HG03354 (cell line): ENCODE measurements at regions not wholly inside any gene's neighbourhood (a gene's known extent, or its start where the extent isn't known, plus 50 kb on each side); places are given as distances from the start of the nearest gene placed in this dataset.
A peak's percentile ranks its signal among the peaks of the same experiment; 100 is the strongest.

Source experiments
- ATAC-seq: cut with Tn5 transposase; IDR thresholded peaks from one replicate; pipeline ENCODE4 v1.9.1; 2021; ENCODE audit warnings: mild to moderate bottlenecking; ENCODE audit not compliant: unreplicated experiment, poor library complexity, severe bottlenecking

DNA sequence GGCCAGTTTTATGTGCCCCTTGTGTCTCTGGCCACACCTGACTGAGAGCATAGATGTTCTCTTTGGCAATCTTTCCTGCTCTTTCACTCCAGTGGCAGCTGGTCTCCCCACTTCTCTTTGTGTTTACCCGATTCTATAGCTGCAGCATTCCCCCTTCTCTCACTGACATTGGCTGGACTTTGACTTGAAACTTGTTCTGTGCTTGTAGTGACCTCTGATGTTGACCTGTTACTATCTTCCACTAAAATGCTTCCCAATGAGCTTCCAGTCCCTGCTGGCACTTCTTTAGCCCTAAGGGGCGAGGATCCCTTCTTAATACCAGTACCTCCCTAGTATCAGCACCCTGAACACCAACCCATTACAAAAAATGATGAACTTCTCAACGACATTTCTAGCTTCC is 653.3 kb downstream of the LTN1 start:
- no peak for ATAC-seq

DNA sequence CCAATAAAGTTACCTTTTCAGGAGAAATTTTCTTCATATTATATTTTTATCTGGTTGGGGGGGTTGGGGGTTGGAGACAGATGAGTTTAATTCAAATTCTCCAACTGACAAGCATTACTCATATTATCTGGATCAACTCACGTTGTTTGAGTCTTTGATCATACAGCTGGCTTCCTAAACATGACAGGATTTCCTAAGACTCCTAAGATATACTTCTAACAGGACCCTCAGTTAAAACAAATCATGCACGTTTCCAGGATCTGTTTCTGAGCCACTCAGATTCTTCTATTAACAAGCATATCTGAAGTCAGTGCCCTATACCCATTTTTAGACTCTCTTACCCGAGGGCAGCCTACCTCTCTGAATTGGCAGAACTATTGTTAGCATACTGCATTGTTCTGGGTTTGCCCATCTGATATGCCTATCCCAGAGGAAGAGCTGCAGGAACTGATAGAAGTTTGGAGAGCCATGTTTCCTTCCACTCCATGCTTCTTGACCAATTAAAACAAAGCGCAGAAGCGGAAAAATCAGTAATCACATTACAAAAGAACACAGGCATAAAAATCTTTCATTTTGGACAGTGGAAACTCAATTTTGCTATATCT is 653.9 kb downstream of the LTN1 start:
- ATAC-seq = no peak

DNA sequence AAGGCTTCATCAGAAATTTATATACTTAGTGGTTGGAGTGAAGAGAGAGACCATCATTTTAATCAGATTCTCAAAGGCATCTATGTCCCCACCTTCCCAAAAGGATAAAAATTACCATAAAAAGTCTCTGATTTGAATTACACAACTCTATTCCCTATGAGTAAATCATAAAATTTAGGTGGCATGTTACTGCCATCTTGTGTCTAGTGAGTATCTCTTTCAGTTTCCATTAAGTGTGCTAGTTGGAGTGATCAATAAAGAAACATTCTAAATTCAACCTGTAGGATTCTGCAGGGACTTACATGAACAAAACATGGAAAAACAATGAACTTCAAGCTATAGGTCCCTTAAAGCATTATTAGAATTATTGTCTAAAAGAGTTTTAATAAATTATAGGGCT is 655.4 kb downstream of the LTN1 start:
- no peak for ATAC-seq

DNA sequence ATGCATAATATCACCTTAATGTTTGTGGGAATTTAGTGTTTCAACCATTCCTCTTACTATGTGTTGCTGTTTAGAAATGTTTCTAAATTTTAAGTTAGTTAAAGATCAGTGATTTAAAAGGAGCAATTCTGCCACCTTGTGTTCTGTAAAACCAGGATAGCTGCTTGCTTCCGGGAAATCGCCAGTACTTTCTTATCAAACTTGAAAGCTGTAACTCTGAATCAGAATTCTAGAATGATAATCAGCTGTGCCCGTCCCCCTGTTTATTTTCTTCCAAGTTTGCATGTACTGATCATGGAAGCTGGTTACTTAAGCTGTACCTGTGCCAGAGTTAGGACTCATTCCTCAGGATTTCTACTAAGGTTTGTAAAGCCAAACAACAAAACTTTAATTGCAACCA is 656.4 kb downstream of the LTN1 start:
- ATAC-seq = no peak

DNA sequence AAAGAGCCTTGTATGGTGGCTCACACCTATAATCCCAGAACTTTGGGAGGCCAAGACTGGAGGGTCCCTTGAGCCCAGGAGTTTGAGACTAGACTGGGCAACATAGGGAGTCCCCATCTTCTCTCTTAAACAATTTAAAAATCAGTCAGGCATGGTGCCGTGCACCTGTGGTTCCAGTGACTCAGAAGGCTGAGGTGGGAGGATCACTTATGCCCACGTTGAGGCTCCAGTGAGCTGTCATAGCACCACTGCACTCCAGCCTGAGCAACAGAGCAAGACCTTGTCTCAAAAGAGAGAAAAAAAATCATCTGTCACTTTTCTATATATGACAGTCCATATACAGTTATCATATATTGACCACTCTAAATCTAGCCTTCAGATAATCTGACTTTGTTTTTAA is 658.3 kb downstream of the LTN1 start:
- ATAC-seq = peak; percentile 78

DNA sequence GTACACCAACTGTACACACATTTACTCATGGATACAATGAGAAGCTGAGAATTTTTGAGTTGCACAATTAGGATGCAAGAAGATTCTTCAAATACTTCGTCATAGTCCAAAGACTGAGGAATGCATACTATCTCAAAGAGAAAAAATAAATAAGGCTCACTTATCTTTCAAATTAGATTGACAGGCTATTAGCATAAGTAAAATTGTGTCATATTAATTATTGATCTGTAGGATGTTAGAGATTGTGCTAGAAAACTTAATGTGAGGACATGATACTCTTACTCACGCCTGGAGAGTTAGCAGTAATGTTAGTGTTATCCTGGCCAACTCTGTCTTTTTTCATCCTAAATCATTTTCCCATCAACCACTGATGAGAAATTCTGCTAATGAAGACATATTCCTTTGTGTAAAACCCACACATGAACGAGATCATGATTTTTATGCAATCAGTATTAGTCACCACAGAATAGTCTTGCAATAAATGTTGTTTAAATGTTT is 659.0 kb downstream of the LTN1 start:
- ATAC-seq = no peak

DNA sequence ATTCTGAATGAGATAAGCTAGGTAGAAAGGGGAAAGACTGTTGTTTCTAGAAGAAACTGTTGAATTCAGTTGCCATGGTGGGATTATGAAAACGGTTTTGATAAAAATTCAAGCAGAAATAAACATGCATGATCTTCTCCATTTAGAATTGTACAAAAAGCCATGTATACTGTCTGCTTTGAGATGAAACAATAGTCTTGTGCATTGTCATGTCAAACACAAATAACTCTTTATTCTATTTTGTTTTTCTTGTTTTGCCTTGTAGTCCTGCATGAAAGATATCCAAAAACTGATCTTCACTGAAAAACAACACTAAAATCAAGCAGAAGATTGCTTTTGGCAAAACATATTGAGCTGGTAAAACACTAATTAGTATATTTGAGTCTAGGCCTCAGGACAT is 659.9 kb downstream of the LTN1 start:
- no peak for ATAC-seq

DNA sequence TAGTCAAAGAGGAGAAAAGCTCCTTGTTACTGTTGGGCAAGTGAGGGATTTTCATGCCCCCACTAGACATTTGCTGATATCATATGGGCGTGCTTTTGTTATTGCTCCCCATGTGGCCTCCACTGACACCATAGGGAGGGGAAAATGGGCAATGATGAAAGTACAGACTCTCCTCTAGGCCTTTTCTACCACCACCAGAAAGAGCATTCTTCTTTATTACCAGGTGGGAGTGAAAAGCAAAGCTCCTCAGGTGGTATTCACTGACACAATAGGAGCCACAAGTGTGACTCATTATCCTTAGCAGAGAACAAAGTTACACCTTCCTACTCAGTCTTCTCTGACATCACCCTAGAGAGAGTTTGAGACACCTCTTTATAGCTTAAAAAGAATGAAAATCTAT is 667.1 kb downstream of the LTN1 start:
- ATAC-seq = no peak

DNA sequence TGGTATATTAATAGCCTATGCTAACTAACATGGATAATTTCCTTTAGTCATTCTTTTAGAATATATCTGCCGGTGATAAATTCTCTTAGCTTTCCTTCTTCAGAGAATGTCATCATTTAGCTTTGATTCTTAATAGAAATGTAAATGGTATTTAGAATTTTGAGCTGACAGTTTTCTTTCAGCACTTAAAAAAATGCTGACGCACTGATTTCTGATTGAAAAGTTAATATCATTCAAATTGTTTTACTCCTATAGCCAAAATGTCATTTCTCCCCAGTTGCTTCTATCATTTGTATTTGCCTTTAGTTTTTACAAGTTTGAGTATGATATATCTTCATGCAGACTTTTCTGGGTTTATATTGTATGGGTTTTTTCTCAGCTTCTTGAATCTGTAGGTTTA is 668.0 kb downstream of the LTN1 start:
- no peak for ATAC-seq

DNA sequence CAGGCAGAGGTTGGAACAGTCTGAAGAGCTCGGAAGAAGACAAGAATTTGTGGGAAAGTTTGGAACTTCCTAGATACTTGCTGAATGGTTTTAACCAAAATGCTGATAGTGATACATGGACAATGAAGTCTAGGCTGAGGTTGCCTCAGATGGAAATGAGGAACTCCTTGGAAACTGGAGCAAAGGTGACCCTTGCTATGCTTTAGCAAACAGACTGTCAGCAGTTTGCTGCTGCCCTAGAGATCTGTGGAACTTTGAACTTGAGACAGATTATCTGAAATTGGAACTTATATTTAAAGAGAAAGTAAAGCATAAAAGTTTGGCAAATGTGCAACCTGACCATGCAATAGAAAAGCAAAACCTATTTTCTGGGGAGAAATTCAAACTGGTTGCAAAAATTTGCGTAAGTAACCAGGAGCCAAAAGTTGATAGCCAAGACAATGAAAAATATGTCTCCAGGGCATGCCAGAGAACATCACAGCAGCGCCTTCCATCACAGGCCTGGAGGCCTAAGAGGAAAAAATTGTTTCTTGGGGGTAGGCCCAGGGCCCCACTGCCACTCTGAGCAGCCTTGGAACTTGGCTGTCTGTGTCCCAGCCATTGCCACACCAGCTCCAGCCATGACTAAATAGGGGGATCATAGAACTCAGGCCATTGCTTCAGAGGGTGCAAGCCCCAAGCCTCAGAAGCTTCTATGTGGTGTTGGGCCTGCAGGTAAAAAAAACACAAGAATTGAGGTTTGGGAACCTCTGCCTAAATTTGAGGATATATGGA is 675.3 kb downstream of the LTN1 start:
- no peak for ATAC-seq

DNA sequence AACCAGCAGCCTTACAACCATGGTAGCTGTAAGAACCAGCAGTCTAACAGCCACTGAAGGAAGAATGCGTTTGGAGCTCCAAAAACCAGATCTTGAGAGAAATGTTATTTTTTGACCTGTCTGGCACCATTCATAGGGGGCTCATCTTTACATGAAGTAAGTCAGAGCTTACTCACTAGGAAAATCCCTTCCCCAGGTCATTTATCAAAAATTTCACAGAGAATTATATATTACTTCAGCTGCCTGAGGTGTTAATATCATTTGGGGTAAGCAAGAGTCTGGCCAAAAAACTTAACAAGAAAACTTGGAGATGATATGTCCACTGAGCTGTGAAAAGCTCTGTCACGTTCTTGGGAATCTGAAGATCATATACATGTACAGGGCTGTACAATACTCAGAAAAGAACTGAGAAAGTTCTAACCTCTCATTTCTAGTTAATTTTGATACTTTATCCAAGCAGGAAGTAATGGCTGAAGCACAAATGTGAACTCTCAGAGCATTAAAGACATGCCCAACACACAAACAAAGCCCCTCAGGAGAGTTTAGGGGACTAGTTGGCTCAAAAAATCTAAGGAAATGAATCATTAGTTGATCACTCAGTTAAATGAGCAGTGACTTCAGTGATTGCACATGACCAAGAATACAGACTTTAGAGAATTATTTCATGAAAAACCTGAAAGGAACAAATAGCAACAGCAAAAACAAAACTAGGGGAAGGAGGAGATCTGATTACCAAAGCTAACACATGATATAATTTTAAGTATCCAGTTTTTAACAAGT is 681.1 kb downstream of the LTN1 start:
- ATAC-seq = no peak

DNA sequence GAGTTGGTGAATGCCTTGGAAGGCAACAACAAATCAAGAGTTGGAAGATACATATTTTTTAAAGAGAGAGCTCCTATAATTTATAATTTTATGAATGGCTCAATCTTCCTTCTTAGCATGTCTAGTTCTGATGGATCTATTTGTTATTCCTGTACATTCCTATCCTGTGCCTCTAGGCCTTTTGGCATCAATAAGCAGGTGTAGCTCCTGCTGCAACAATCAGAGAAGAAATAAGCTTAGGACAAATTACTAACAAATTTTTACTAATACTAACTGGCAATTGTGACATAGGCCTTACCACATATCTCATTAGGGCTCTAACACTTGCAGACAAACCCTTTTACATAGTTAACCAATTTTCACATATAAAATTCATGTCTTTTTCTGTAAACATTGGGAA is 682.0 kb downstream of the LTN1 start:
- no peak for ATAC-seq

DNA sequence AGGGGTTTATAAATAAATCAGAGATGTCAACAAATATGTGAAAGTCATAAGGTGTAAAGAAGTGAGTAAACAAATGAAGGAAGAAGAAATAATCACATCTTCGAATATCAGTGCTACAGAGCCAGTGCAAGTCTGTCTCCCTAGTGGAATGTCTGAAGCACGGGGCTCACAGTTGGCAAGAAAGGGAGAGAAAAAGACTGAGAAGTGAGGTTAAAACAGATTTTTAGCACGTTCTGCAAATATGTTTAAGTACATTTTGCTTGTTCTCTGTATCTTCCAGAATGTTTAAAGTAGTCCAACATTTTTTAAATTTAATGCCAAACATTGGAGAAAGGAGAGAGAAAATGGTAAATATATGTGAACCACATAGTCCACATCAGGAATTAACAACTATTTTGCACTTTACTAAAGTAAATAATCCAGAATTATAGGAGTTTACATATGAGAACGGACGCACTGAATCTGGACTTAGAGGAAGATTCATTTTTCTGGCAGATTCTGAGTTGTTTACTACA is 682.4 kb downstream of the LTN1 start:
- no peak for ATAC-seq

DNA sequence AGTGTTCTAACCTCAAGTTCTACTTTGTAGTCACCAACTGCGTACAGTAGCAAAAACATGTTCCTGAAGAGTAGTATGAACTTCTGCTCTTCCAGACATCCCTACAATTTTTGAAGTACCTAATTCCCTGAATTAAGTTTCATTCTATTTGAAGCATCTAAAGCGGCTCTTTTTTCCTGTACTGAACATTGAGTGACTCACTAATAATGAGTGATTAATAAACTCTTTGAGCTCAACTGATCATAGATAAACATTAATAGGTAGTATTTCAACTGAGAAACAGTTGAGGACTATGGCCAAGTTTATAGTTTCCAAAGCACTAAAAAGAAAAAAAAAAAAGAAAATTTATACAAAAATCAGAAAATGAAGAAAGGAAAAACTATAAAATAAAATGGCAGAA is 683.1 kb downstream of the LTN1 start:
- ATAC-seq = no peak

DNA sequence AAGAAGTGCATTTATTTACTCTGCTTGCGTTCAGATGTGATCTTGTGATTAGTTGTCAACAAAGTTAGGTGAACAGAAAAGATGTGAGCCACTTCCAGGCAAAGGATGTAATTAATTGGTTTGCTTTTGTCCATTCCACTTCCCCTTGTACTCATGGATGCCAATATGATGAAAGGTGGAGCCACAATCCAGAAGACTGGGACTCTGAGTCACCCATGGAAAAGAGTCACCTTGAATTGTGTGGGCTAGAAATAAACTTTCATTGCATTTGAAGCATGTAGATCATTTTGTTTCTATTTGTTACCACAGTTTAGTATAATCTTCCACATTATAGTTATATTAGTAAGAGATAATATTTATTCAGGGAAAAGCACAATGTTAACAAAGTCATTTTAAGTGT is 684.2 kb downstream of the LTN1 start:
- no peak for ATAC-seq

DNA sequence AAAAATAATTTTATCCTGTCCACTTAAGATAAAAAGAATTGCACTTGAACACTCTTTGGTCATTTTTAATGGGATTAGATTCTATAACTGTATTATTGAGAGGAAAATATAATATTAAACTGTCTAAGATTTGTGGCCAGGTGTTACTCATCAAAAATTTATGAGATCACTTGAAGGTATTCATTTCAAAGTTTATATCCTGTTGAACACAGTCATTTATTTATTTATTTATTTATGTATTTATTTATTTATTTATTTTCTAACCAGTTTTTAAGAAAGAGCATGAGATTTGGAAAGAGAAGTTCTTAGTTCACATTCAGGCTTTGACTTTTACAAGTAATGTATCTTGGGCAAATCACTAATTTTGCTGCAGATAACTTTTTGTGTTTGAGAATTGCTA is 692.7 kb downstream of the LTN1 start:
- no peak for ATAC-seq

DNA sequence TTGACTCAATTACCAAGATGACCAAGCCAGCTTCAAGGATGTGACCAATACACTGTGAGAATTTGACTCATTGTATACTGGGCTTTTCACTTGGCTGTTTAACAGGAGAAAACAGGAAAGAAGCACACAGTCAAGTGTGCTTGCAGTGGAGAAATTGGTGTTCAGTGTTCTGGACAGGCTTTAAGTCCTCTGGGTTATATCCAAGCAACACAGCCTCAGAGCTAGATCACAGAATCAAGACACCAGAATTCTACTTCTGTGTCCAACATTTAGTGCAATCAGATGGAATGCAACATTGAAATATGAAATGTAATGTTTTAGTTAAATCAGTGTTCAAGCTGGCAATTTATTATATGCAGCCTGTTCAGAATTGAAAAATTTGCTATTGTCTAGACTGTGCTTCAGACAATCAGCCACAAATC is 694.4 kb downstream of the LTN1 start:
- no peak for ATAC-seq

DNA sequence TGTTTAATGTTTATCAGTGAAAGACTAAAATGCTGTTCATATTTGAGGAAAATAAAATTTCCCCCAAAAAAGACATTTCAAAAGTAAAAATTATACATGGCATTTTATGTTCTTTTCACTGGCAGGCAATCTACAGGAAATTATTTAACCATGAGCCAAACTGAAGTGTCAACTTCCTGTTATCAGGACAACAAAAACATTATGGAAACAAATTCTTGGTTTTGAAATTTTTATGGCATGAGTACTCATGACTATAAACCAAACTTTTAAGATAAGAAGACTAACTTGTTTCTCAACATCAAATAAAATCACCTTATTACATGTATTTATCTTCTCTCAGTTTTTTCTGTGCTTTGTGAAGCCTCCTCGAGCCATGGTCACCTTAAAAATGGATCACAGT is 698.6 kb downstream of the LTN1 start:
- ATAC-seq = no peak

DNA sequence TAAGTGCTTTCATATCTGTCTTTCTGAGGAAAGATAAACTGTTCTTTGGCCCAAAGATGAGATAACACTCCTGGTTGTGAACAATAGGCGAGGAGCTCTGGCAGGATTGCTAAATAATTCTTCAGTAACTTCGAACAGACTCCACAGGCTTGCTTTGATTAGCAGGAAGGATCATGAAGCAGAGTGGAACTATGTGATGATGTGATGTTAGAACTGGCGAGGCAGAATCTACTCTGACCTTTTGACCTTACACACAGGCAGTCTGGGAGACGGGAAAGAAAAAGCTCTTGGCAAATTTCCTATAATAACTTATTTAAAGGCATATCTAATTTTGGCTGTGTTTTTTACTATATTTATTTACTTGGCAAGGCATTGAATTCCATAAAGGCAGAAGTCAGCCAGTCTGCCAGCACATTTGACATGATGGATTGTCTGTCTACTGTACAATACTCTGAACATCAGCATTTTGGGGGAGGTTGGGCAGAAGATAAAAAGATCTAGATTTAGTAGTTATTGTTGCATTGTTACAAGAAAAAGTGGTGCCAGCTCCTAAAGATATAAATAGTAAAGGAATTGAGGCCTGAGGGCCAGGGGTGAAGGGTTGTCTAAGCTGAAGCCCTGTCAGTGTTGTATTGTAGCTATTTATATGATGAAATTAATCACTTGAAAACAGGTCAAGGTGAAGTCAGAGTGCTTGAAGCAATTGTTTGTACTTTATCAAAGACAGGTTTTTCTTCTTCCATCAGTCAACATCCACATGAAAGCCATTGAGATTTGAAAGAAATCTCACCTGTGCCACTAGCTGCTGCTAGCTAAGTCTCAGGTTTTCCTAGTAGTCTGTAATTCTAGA is 708.8 kb downstream of the LTN1 start:
- no peak for ATAC-seq

DNA sequence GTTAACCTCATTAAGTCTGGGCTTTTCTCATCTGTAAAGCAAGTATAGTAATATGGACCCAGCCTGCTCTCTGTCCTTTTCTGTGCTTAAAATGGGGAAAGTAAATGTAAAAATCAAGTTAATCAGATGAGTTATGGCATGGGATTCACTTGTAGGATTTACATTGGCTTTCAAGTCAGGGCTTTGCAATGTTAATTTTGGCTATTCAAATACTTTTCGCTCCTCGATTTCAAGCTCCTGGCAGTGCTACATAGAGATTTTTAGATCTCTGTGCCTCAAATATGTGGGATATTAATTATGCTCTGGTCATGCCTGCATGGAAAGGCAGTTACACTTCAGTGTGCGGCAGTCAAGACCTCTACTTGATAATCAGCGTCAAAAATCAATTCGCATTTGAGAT is 709.8 kb downstream of the LTN1 start:
- ATAC-seq = no peak
